ENCODE measurements at regions not wholly inside any gene's neighbourhood (a gene's known extent, or its start where the extent isn't known, plus 50 kb on each side); places are given as distances from the start of the nearest gene placed in this dataset.

DNA sequence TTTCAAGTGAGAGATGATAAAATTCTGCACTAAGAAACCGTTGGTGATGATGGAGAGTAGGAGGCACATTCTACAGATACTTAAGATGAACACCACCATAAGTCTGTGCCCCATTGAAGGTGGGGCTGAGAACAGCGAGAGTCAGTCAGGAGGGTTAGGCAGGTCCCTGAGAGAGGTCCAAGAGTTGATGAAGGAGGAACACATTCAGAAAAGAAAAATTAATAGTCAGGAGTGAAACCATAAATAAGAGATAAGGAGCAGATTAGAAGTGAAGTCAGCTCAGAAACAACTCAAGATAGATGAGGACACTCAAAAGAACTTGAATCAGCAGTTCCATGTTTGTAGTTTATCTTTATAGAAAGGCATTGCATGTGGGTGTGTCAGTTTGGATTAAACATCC lies 727.2 kb upstream of the MARCKS start:
- intact Hi-C loops (cut with micrococcal nuclease): no loop called here

DNA sequence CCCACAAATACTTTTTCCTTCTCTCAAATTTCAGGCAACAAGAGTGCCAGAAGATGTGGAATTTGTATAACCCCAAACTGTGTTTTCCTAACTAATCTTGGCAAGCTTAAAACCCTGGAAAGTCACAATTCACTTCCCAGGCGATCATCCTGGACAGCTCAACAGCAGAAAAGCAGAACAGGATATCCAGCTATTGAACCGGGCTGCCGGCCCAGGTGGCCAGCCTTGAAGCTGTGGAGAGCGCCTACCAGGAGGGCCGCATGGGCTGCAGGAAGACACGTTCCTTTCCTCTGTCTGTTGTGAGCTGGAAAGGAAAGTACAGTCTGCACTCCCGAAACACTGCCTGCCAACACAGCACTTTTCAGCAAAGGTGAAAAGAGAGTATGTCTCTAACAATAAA lies 719.7 kb upstream of the MARCKS start:
- intact Hi-C loops (cut with micrococcal nuclease): no loop called here

DNA sequence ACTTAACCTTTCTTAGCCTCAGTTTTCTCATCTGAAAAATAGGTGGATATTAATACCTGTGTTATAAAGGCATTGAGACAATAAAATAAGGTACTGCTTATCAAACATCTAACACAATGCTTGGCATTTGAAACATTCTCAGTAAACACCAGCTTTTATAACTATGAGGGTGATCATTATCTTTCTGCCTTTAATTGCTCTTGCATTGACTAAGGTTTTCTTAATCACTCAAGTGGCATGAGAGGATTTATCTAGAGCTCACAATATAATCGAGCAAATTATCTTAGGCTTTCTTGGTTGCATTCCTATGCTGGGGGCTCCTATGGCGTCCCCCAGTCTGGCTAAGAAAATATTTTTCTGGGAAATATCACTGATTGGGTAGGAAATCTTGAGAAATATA lies 716.4 kb upstream of the MARCKS start:
- intact Hi-C loops (cut with micrococcal nuclease): no loop called here

DNA sequence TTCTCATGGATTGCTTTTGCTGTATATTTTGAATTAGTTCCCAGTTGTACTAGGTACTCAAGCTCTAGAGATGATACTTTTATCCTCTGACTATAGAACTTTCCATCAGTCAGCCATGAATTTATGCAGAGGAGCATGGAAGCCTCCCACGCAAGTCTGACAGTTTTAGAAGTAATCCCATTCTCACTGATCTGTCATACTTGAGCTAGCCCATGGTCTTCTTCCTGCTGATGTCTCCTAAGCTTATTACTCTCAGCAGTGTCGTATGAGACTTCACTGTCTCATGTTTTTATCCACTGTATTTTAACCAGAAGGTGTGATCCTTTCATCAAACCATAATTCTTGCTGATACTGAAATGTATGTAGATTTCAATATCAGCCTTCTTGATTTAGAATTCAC lies 715.2 kb upstream of the MARCKS start:
- intact Hi-C loops (cut with micrococcal nuclease): no loop called here

DNA sequence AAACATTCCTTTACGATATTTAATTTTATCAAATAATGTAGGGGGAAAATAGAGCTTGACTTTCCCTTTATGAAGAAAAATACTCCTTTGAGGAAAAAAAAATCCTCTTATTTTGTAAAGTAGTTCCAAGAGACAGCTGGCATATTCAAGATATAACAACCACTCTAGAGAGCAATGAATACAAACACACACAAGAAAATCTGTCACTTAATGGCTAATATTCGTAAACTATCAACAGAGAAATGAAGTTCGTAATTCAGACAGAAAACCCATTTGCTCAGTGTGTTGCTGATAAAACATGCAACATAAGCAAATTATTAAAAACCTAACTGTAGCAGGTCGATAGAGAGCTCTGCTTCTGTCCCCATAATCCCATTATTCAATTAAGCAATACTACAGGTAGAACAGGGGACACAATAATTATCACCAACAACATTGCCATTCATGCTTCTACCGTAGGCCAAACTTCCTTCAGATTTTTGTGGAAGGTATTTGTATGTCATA lies 714.4 kb upstream of the MARCKS start:
- intact Hi-C loops (cut with micrococcal nuclease): no loop called here

DNA sequence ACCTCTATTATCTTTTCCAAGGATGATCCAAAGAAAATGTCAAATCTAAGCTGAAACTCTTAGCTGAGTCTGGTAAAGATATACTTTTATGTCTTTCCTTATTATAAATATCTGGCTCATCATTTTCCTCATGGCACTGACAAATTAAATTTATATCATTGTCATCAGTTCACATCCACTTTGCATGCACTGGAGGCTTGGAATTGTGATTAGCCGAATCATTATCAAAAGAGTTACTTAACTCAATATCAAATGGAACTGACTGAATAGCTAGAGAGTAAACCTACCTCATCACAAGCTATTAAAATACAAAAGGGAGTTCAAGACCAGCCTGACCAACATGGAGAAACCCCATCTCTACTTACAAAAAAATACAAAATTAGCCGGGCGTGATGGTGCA lies 713.9 kb upstream of the MARCKS start:
- intact Hi-C loops (cut with micrococcal nuclease): no loop called here

DNA sequence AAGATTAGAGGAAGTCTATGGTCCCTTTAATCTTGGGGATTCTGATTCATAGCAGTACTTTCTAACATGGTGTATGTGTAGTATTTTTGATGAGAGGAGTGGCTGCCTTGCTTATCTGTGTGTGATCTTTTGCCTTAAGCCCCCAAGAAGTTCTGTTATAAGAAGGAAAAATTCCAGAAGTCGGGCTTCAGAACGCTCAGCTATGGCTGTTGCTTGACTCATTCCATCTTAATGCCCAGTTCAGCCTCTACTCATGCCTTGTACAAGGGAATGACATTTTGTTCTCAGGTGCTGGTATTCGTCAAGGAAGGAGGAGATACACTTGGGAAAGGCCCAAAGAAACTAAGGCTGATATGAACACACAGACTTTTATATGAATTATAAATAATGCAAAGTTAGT lies 713.0 kb upstream of the MARCKS start:
- intact Hi-C loops (cut with micrococcal nuclease): no loop called here

DNA sequence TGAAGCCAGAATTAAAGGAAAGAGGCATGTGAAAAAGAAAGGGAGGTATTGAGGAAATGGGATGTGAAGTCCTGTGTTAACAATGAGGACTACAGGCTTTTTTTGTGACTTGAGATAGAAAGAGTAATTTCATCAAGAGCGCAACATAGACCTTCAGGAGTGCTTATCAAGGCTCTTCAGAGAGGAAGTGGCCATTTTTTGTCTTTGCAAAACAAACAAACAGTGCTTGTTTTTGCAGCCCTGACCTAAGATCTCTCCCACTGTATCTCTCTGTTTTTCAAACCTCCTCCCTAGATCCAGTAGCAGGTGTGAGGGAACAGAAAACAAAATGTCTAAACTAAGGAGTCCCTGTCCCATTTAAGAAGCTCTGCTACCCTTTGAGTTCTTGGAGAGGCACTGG lies 710.3 kb upstream of the MARCKS start:
- intact Hi-C loops (cut with micrococcal nuclease): no loop called here

DNA sequence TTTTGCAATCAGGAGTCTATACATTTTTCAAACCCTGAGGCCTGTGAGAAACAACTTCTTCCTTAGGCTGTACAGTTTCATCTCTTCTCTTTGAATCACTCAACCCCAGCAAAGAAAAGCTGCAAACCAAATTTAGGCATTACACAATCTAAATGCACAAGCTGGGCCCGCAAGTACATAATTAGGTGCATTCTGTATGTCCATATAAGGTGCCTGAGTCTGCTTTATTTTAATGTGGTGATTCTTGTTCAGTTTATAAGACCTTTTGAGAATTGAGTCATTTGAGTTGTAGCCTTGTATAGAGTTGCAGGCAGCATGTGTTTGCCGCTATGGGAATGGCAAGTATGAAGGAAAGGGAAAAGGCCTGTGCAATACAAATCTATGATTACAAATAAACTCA lies 709.6 kb upstream of the MARCKS start:
- intact Hi-C loops (cut with micrococcal nuclease): no loop called here

DNA sequence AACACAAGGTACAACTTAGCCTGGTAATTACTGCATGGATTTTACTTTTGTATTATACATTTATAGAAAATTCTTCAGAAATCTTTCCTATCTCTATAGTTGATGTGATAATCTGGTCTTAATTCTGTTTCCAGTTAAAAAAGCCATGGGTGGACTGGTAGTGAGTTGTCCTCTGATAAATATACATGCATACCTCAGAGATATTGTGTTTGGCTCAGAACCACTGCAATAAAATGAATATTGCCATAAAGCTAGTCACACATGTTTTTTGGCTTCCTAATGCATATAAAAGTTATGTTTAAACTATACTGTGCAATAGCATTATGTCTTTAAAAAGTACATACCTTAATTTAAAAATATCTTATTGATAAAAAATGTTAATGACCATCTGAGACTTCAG lies 708.6 kb upstream of the MARCKS start:
- intact Hi-C loops (cut with micrococcal nuclease): no loop called here

DNA sequence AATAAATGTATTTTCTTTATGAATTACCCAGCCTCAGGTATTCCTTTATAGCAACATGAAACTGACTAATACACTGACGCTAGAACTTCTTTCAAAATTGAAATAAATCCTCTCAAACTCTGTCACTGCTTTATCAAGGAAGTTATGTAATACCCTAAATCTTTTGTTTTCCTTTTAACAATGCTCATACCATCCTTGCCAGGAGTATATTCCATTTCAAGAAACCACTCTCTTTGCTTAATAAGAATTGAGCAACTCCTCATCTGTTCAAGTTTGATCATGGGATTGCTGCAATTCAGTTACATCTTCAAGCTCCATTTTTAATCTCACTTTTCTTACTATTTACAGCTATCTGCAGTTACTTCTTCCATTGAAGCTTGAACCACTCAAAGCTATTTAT lies 707.6 kb upstream of the MARCKS start:
- intact Hi-C loops (cut with micrococcal nuclease): no loop called here

DNA sequence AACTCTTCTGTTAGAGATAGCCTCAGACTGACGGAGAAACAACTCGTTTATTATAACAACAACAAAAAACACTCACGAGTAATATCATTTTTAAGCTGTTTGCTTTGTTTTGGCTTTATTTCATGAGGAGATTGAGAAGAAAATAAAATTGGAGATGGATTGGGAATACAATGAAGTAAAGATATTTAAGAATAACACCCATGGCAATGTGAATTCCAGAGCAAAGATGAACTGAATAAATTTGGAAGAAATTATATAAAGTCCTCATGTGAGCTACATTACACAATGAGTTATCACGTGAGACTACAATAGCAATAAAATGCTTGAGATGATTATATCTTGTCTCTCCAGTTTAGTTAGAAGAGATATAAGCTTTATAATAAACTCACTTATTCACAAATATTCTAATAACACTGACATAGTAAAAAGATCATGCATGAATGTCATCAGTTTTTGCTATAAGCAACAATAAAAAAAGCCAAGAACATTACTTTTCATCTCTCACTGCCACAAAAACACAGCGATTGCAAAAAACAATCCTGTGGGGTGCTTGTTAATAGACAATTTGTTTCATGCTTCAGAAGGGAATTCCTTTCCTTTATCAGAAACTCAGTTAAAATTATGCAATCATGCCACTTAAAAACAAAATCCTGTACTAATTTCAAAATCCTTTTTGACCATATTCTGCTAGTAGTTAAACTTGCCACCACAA lies 696.7 kb upstream of the MARCKS start:
- intact Hi-C loops (cut with micrococcal nuclease): no loop called here

DNA sequence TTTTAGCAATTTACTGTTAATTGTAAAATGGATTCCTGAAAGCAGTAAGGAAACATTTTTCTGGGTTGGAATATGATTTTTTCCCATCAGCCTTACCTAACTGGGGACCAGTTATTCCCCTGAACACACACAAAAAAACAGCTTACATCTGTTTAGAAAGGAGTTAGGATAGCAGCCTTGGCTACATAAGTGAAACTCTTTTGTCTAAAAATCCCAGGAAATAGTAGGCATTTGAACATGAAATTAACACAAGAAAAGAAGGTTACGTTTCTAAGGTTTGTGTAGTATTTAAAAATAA lies 696.2 kb upstream of the MARCKS start:
- intact Hi-C loops (cut with micrococcal nuclease): no loop called here

DNA sequence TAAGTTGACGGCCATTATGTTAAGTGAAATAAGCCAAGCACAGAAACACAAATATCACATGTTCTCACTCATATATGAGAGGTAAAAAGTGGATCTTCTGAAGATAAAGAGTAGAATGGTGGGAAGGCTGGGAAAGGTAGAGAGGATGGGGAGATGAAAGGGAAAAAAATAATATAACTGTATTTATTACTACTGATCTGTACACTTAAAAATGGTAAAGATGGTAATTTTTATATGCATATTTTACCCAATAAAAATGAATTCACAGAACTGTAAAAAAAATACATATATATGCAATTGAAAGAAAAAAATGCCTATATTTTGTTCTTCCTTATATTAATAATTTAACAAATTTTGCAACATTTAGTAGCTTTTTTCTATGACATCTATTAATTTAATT lies 694.4 kb upstream of the MARCKS start:
- intact Hi-C loops (cut with micrococcal nuclease): no loop called here

DNA sequence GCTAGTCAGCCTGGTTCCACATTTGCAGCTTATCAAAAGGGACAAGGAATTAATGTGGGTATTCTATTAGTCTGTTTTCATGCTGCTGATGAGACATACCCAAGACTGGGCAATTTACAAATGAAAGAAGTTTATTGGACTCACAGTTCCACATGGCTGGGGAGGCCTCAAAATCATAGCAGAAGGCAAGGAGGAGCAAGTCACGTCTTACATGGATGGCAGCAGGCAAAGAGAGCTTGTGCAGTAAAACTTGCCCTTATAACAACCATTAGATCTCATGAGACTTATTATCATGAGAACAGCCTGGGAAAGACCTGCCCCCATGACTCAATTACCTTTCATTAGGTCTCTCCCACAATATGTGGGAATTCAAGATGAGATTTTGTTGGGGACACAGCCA lies 689.1 kb upstream of the MARCKS start:
- intact Hi-C loops (cut with micrococcal nuclease): no loop called here

DNA sequence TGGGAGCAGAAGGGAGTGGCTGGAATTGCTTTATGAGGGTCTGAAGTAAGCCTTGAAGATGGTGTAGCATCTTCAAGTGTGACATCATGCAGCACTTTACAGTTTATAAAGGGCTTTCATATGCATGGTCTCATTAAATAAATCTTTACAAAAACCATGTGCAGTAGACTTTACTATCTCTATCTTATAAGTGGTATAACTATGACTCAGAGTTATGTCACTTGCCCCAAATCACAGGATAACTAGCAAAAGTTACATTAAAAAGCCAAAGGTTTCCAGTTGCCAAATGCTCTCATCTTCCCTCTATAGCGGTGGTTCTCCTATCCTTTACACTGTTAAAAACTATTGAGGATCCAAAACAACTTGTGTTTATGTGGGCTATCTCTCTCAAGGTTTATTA lies 687.7 kb upstream of the MARCKS start:
- intact Hi-C loops (cut with micrococcal nuclease): no loop called here

DNA sequence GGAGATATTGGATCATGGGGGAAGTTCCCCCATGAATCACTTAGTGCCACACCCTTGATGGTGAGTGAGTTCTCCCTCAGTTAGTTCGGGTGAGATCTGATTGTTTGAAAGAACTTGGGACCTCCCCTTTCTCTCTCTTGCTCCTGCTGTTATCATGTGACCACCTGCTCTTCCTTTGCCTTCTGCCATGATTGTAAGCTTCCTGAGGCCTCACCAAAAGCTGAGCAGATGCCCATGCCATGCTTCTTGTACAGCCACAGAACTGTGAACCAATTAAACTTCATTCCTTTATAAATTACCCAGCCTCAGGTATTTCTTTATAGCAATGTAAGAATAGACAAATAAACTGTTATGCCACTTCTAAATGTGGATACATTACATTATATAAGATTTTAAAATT lies 686.7 kb upstream of the MARCKS start:
- intact Hi-C loops (cut with micrococcal nuclease): no loop called here

DNA sequence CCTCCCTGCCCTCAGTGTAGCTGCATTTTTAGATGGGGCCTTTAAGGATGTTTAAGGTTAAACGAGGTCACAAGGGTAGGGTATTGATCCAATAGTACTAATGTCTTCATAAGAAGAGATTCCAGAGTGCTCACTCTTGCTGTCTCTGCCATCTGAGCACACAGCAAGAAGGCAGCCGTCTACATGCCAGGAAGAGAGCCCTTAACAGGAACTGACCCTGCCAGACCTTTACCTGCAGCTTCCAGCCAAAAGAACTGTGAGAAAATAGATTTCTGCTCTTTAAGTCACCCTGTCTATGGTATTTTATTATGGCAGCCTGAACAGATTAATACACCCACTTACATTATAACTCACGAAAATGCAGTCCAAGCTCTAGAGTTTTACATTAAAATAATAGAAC lies 685.3 kb upstream of the MARCKS start:
- intact Hi-C loops (cut with micrococcal nuclease): no loop called here

DNA sequence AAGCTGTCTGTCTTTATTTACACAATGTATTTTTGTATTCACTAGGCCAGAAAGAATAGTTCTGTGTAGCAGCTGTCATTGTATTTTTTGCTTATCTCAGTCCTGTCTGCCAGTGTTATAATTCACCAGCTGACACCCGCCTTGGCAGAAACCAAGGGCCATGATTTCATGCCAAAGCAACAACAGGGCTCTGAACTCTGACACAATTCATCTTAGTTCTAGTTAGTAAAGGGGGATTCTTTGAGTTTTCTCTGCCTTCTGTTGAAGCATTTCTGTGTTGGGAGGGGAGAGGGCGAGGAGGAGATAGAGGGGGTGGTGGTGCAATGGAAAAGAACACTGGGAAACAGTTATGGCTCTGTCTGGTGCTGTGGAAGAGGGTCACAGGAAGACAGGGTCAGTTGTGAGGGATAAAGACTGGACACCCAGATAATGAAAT lies 684.6 kb upstream of the MARCKS start:
- intact Hi-C loops (cut with micrococcal nuclease): no loop called here

DNA sequence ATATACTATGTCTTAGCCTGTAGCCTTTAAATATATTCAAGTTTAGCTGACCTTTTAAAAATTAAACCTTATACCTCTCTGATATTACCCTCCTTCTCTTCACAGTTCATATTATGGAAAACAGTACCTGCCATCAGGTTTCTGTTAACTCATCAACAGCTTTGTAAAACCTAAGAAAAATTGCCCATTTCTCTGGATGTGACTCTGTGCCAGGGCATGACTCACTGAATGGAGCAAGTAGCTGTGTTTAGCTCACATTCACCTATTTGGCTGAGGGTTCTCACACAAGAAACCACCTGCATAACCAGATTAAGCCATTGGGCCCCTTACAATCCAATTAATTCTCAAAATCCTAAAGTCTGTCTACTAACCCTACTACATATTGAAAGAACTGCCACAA lies 678.8 kb upstream of the MARCKS start:
- intact Hi-C loops (cut with micrococcal nuclease): no loop called here

DNA sequence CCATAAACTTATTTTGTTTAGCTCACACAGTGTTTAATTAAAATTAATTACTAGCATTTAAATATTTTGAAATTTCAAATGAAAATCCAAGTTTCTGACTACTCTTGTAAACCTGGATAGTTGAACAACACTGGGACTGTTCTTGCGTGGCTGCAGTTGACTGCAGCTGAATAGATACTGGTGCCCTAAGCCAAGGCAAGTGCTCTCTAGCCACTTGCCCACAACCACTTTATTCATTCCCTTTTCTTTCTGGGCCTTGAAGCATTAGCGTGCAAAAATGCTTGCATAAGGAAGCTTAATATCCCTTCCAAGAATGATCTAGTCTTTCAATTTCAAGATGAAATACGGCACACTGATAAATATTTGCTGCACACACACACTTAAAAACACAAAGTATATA lies 676.0 kb upstream of the MARCKS start:
- intact Hi-C loops (cut with micrococcal nuclease): no loop called here

DNA sequence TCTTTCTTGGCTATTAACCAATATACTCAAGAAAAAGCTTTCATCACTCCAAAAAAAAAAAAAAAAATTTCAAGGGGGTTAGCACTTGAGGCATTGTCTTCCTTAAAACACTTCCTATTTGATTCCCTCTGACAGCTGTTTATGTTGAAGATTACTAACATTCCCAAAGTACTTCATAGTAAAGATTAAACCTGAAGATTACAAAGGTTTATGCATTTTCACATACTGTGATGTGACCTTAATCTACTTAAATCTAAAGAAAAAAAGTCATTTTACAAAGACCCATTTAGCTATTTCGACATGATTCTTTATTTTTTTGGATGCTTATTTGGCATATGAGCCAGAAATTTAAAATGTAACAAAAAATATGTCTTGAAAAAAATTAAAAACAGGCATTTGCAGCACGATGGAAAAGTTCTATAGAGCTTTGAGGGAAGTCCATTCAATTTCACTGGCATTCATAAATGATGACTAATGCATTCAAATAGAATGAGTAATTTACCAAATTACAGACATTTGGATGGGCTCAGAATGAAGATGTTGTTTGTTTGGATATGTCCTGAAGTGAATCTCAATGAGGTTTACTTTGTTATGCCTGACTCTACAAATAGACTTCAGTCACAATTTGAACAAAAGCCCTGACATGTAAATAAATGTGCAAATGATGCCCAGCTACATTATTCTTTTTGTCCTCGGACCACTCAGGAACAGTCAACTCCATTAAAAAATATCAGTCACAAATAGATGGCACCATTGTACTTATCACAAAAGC lies 674.6 kb upstream of the MARCKS start:
- intact Hi-C loops (cut with micrococcal nuclease): no loop called here

DNA sequence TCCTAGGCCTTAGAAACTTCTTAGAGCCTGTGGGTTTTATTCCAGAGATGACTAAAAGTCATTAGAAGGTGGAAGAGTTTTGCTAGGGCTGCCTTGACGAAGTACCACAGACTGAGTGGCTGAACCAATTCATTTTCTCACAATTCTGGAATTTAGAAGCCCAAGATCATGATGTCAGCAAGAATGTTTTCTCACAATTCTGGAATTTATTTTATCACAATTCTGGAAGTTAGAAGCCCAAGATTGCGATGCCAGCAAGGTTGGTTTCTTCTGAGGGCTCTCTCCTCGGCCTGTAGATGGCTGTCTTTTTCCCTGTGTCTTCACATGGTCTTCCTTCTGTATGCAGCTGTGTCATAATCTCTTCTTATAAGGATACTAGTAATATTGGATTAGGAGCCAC lies 672.9 kb upstream of the MARCKS start:
- intact Hi-C loops (cut with micrococcal nuclease): no loop called here

Measured in T-helper 2 cell treated with Interferon-gamma antibody and Interleukin-4, amounts not matched to agents 100 ng/mL and 5 ng/mL, for 36 hours (primary cell).